ENCODE measurements at regions not wholly inside any gene's neighbourhood (a gene's known extent, or its start where the extent isn't known, plus 50 kb on each side); places are given as distances from the start of the nearest gene placed in this dataset.

DNA sequence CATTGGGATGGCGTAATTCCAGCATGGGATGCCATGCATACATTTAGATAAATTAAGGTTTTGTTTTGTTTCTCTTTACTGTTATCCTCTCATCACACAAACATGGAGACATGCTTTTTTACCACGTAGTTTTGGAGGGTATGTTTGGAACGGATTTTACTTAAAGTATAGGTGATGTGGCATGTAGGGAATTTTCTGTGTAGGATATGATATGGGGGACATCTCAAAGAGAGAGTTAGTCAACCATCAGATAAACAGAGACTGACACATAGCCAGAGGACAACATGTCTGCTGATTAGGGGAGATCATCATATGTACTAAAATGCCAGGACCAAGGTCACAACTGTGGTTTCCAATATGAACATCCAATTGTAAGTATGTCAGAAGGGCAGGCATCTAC lies 503.9 kb downstream of the HAPSTR1 start:
- no peaks in the 10 kb centered on the region for H3F3A ChIP-seq (replicated peaks; ENCODE audit: low read depth)
- DNase-seq (ENCODE audit: low spot score), result no peak
- H3K79me2 ChIP-seq (replicated peaks; ENCODE audit: insufficient read depth), result no peaks in the 10 kb centered on the region
- H3K4me1 Mint-ChIP-seq, result peaks cover 2% of the 10 kb centered on the region; the same call in 1 of the 3 replicates
- H3K36me3 Mint-ChIP-seq (ENCODE audit: low read depth), result peaks cover 3% of the 10 kb centered on the region; the same call in 1 of the 3 replicates
- H3K4me2 ChIP-seq, result no peak overlapping the region
- H3K4me1 ChIP-seq (ENCODE audit: insufficient read depth), result no peaks in the 10 kb centered on the region
- no peak for TF ChIP-seq EZH2 (IDR thresholded peaks at IDR 0.05; ENCODE audit: low read depth, unreplicated experiment)
- TF ChIP-seq, protein P1, sequence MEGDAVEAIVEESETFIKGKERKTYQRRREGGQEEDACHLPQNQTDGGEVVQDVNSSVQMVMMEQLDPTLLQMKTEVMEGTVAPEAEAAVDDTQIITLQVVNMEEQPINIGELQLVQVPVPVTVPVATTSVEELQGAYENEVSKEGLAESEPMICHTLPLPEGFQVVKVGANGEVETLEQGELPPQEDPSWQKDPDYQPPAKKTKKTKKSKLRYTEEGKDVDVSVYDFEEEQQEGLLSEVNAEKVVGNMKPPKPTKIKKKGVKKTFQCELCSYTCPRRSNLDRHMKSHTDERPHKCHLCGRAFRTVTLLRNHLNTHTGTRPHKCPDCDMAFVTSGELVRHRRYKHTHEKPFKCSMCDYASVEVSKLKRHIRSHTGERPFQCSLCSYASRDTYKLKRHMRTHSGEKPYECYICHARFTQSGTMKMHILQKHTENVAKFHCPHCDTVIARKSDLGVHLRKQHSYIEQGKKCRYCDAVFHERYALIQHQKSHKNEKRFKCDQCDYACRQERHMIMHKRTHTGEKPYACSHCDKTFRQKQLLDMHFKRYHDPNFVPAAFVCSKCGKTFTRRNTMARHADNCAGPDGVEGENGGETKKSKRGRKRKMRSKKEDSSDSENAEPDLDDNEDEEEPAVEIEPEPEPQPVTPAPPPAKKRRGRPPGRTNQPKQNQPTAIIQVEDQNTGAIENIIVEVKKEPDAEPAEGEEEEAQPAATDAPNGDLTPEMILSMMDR (conservative IDR thresholded peaks at IDR 0.05; ENCODE audit: low read depth in 2 of 2), result no peak
- TF ChIP-seq, protein P2, sequence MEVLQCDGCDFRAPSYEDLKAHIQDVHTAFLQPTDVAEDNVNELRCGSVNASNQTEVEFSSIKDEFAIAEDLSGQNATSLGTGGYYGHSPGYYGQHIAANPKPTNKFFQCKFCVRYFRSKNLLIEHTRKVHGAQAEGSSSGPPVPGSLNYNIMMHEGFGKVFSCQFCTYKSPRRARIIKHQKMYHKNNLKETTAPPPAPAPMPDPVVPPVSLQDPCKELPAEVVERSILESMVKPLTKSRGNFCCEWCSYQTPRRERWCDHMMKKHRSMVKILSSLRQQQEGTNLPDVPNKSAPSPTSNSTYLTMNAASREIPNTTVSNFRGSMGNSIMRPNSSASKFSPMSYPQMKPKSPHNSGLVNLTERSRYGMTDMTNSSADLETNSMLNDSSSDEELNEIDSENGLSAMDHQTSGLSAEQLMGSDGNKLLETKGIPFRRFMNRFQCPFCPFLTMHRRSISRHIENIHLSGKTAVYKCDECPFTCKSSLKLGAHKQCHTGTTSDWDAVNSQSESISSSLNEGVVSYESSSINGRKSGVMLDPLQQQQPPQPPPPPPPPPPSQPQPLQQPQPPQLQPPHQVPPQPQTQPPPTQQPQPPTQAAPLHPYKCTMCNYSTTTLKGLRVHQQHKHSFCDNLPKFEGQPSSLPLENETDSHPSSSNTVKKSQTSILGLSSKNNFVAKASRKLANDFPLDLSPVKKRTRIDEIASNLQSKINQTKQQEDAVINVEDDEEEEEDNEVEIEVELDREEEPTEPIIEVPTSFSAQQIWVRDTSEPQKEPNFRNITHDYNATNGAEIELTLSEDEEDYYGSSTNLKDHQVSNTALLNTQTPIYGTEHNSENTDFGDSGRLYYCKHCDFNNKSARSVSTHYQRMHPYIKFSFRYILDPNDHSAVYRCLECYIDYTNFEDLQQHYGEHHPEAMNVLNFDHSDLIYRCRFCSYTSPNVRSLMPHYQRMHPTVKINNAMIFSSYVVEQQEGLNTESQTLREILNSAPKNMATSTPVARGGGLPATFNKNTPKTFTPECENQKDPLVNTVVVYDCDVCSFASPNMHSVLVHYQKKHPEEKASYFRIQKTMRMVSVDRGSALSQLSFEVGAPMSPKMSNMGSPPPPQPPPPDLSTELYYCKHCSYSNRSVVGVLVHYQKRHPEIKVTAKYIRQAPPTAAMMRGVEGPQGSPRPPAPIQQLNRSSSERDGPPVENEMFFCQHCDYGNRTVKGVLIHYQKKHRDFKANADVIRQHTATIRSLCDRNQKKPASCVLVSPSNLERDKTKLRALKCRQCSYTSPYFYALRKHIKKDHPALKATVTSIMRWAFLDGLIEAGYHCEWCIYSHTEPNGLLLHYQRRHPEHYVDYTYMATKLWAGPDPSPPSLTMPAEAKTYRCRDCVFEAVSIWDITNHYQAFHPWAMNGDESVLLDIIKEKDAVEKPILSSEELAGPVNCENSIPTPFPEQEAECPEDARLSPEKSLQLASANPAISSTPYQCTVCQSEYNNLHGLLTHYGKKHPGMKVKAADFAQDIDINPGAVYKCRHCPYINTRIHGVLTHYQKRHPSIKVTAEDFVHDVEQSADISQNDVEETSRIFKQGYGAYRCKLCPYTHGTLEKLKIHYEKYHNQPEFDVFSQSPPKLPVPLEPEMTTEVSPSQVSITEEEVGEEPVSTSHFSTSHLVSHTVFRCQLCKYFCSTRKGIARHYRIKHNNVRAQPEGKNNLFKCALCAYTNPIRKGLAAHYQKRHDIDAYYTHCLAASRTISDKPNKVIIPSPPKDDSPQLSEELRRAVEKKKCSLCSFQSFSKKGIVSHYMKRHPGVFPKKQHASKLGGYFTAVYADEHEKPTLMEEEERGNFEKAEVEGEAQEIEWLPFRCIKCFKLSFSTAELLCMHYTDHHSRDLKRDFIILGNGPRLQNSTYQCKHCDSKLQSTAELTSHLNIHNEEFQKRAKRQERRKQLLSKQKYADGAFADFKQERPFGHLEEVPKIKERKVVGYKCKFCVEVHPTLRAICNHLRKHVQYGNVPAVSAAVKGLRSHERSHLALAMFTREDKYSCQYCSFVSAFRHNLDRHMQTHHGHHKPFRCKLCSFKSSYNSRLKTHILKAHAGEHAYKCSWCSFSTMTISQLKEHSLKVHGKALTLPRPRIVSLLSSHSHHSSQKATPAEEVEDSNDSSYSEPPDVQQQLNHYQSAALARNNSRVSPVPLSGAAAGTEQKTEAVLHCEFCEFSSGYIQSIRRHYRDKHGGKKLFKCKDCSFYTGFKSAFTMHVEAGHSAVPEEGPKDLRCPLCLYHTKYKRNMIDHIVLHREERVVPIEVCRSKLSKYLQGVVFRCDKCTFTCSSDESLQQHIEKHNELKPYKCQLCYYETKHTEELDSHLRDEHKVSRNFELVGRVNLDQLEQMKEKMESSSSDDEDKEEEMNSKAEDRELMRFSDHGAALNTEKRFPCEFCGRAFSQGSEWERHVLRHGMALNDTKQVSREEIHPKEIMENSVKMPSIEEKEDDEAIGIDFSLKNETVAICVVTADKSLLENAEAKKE (CRISPR knock-in tag; IDR thresholded peaks at IDR 0.05), result no peak
- TF ChIP-seq STAT1 (IDR thresholded peaks at IDR 0.05; ENCODE audit: unreplicated experiment), result no peak
- TF ChIP-seq, protein P3, sequence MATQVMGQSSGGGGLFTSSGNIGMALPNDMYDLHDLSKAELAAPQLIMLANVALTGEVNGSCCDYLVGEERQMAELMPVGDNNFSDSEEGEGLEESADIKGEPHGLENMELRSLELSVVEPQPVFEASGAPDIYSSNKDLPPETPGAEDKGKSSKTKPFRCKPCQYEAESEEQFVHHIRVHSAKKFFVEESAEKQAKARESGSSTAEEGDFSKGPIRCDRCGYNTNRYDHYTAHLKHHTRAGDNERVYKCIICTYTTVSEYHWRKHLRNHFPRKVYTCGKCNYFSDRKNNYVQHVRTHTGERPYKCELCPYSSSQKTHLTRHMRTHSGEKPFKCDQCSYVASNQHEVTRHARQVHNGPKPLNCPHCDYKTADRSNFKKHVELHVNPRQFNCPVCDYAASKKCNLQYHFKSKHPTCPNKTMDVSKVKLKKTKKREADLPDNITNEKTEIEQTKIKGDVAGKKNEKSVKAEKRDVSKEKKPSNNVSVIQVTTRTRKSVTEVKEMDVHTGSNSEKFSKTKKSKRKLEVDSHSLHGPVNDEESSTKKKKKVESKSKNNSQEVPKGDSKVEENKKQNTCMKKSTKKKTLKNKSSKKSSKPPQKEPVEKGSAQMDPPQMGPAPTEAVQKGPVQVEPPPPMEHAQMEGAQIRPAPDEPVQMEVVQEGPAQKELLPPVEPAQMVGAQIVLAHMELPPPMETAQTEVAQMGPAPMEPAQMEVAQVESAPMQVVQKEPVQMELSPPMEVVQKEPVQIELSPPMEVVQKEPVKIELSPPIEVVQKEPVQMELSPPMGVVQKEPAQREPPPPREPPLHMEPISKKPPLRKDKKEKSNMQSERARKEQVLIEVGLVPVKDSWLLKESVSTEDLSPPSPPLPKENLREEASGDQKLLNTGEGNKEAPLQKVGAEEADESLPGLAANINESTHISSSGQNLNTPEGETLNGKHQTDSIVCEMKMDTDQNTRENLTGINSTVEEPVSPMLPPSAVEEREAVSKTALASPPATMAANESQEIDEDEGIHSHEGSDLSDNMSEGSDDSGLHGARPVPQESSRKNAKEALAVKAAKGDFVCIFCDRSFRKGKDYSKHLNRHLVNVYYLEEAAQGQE (IDR thresholded peaks at IDR 0.05; ENCODE audit: unreplicated experiment), result no peak
- TF ChIP-seq EZH2phosphoT487 (IDR thresholded peaks at IDR 0.05; ENCODE audit: unreplicated experiment), result no peak
- no peak for TF ChIP-seq NANOG (IDR thresholded peaks at IDR 0.05; ENCODE audit: borderline replicate concordance)
- TF ChIP-seq, protein P4, sequence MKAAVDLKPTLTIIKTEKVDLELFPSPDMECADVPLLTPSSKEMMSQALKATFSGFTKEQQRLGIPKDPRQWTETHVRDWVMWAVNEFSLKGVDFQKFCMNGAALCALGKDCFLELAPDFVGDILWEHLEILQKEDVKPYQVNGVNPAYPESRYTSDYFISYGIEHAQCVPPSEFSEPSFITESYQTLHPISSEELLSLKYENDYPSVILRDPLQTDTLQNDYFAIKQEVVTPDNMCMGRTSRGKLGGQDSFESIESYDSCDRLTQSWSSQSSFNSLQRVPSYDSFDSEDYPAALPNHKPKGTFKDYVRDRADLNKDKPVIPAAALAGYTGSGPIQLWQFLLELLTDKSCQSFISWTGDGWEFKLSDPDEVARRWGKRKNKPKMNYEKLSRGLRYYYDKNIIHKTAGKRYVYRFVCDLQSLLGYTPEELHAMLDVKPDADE (IDR thresholded peaks at IDR 0.05), result no peak
- TF ChIP-seq ZNF114 (CRISPR knock-in tag; IDR thresholded peaks at IDR 0.05), result no peak
- no peak for TF ChIP-seq JUNB (IDR thresholded peaks at IDR 0.05; ENCODE audit: unreplicated experiment)
- no peak for TF ChIP-seq POLR2AphosphoS5 (IDR thresholded peaks at IDR 0.05; ENCODE audit: low read depth)
- TF ChIP-seq ZNF331 (CRISPR knock-in tag; IDR thresholded peaks at IDR 0.05; ENCODE audit: low read depth), result no peak
- TF ChIP-seq CREB1 (CRISPR knock-in tag; IDR thresholded peaks at IDR 0.05; ENCODE audit: low read depth), result no peak
- H2AFZ ChIP-seq, result no peak overlapping the region
- H3K27me3 ChIP-seq (ENCODE audit: insufficient read depth), result no peaks in the 10 kb centered on the region; the same call in 1 of the 2 replicates
- H3K27ac Mint-ChIP-seq, result no peak overlapping the region
- H3K27me3 Mint-ChIP-seq (ENCODE audit: insufficient read depth, low read depth, poor library complexity), result peaks cover 3% of the 10 kb centered on the region
- no peak overlapping the region for H3K4me3 ChIP-seq
- H3K36me3 ChIP-seq (ENCODE audit: insufficient read depth), result no peaks in the 10 kb centered on the region; the same call in 1 of the 2 replicates
- peaks cover 8% of the 10 kb centered on the region for H3K9me3 Mint-ChIP-seq
- peaks cover 14% of the 10 kb centered on the region for H3K9me2 ChIP-seq (ENCODE audit: insufficient read depth)
- H3K27ac ChIP-seq (ENCODE audit: low read depth), result no peak overlapping the region
- H4K20me1 ChIP-seq (replicated peaks; ENCODE audit: insufficient read depth), result no peaks in the 10 kb centered on the region
- no peak for ATAC-seq
- H3K4me3 Mint-ChIP-seq, result no peak overlapping the region
